HepG2 (cell line): ENCODE measurements at regions not wholly inside any gene's neighbourhood (a gene's known extent, or its start where the extent isn't known, plus 50 kb on each side); places are given as distances from the start of the nearest gene placed in this dataset.

Source experiments
- CHD2 ChIP-seq: IDR thresholded peaks from 2 replicates; pipeline ENCODE4 v1.6.1; 2011; ENCODE audit warnings: low read depth, low read length, improper control_type of control experiment
- FOXC1 ChIP-seq: sonication (generic); formaldehyde crosslinking; IDR thresholded peaks from 2 replicates; pipeline ENCODE4 v1.8.0; 2022; ENCODE audit warnings: mild to moderate bottlenecking, missing genetic modification reagents, borderline replicate concordance
- JUNB ChIP-seq: sonication (generic); formaldehyde crosslinking; IDR thresholded peaks from 2 replicates; pipeline ENCODE4 v1.8.0; 2022; ENCODE audit warnings: missing genetic modification reagents, mild to moderate bottlenecking, borderline replicate concordance
- KDM5A ChIP-seq: fragments of 200-600 bp; sonication (generic); IDR thresholded peaks from 2 replicates; pipeline ENCODE4 v1.7.0; 2018; ENCODE audit warnings: antibody characterized with exemption, mild to moderate bottlenecking, low read length, borderline replicate concordance
- ZNF780A ChIP-seq: sonication (generic); formaldehyde crosslinking; IDR thresholded peaks from 2 replicates; pipeline ENCODE4 v1.8.0; 2022; ENCODE audit warnings: mild to moderate bottlenecking, missing genetic modification reagents, moderate library complexity

- TF ChIP-seq ZNF780A: no peak
- TF ChIP-seq JUNB: no peak
- TF ChIP-seq CHD2: no peak
- TF ChIP-seq FOXC1 (CRISPR knock-in tag): no peak
- TF ChIP-seq KDM5A: no peak
Measured at GRCh38 chr17:43327421-43327820, 71.4 kb upstream of the ARL4D start.
